Esophagus muscularis mucosa (tissue), 4 donors: ENCODE measurements at regions not wholly inside any gene's neighbourhood (a gene's known extent, or its start where the extent isn't known, plus 50 kb on each side); places are given as distances from the start of the nearest gene placed in this dataset.
"Not testable (repeated sequence)": the region's sequence is repeated elsewhere in the genome, so short reads cannot be mapped to it uniquely, and the experiment has no call there.

ENCODE experiments used
- DNase-seq: peaks from one replicate; pipeline ENCODE4 v3.0.0-alpha.2; 2017; ENCODE audit errors: extremely low spot score
- H3K27ac ChIP-seq, 4 donors: fragments of 200-600 bp; sonication (generic); replicated peaks in 1 of 4; 1 replicate in 3 of 4; 2 replicates in 1 of 4; pipeline ENCODE4 v1.5.1; 2016 to 2019; ENCODE audit warnings: mild to moderate bottlenecking in 1 of 4
- H3K27me3 ChIP-seq, 4 donors: fragments of 200-600 bp; sonication (generic); one replicate each; pipeline versions ENCODE4 v1.5.1 to v1.6.0; 2016 to 2019
- H3K36me3 ChIP-seq, 4 donors: fragments of 200-600 bp; sonication (generic); one replicate each; pipeline ENCODE4 v1.5.1; 2016 to 2019
- H3K4me1 ChIP-seq, 4 donors: fragments of 200-600 bp; sonication (generic); one replicate each; pipeline ENCODE4 v1.5.1; 2016 to 2019
- H3K4me3 ChIP-seq, 4 donors: fragments of 200-600 bp; sonication (generic); 1 replicate in 2 of 4; 2 replicates in 2 of 4; pipeline ENCODE4 v1.5.1; 2016 to 2019; ENCODE audit warnings: mild to moderate bottlenecking in 4 of 4, moderate library complexity in 1 of 4
- H3K9me3 ChIP-seq, 4 donors: fragments of 200-600 bp; sonication (generic); 1 replicate in 3 of 4; 2 replicates in 1 of 4; pipeline ENCODE4 v1.5.1; 2016 to 2019
- EP300 ChIP-seq: sonication (generic); formaldehyde crosslinking; IDR thresholded peaks from one replicate; pipeline ENCODE4 v1.6.1; 2017; ENCODE audit warnings: antibody characterized with exemption
- POLR2A ChIP-seq: fragments of 450-650 bp; IDR thresholded peaks from one replicate; pipeline ENCODE4 v1.6.1; 2017; ENCODE audit warnings: antibody characterized with exemption, moderate library complexity, mild to moderate bottlenecking, low read depth
- POLR2AphosphoS5 ChIP-seq, 2 donors: sonication (generic); formaldehyde crosslinking; IDR thresholded peaks; one replicate each; pipeline ENCODE4 v1.6.1; 2017; ENCODE audit warnings: antibody characterized with exemption in 2 of 2
- WGBS: methylation state at CpG from one replicate; pipeline ENCODE4 v1.1.5; 2018; 5-methylcytosine and 5-hydroxymethylcytosine counted together
- intact Hi-C: fragments of 100-400 bp; cut with DNase I; formaldehyde crosslinking; loops from one replicate; pipeline ENCODE4 v1.15.1; 2023
- TF ChIP-seq, protein P1 (sequence below), 3 experiments: fragments of 200-600 bp in 2 of 3; fragments of 450-650 bp in 1 of 3; sonication (generic) in 2 of 3; IDR thresholded peaks; one replicate each; pipeline ENCODE4 v1.5.1; 2017 to 2019; ENCODE audit warnings: antibody characterized with exemption in 3 of 3, mild to moderate bottlenecking in 2 of 3, moderate library complexity in 1 of 3

DNA sequence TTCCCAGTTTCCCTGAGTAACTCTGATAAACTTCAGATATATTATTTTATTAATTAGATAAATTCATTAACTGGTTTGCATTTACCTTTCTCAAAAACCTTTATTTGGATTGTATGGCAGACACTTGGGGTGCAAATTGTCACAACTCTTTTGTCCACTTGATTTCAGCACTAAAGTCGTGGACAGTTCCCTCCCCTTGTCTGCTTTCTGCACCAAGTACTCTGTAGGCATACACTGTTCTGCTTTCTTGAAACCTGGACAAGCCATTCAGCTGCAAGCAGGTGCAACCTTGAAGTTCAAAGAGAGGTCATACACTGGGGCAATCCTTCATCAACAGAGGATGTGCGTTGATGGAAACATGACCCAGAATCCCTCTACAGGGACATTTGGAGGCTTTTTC, 162.9 kb downstream of the ARL5B start:
- DNase-seq: no peak
- no peak overlapping the region for H3K4me3 ChIP-seq
- intact Hi-C loops: no loop called here
- H3K36me3 ChIP-seq: no peaks in the 10 kb centered on the region
- no peaks in the 10 kb centered on the region for H3K4me1 ChIP-seq
- H3K27ac ChIP-seq: no peak overlapping the region
- TF ChIP-seq POLR2A: no peak
- TF ChIP-seq POLR2AphosphoS5 (IDR thresholded peaks at IDR 0.05): no peak
- no peak for TF ChIP-seq EP300
- TF ChIP-seq, protein P1, sequence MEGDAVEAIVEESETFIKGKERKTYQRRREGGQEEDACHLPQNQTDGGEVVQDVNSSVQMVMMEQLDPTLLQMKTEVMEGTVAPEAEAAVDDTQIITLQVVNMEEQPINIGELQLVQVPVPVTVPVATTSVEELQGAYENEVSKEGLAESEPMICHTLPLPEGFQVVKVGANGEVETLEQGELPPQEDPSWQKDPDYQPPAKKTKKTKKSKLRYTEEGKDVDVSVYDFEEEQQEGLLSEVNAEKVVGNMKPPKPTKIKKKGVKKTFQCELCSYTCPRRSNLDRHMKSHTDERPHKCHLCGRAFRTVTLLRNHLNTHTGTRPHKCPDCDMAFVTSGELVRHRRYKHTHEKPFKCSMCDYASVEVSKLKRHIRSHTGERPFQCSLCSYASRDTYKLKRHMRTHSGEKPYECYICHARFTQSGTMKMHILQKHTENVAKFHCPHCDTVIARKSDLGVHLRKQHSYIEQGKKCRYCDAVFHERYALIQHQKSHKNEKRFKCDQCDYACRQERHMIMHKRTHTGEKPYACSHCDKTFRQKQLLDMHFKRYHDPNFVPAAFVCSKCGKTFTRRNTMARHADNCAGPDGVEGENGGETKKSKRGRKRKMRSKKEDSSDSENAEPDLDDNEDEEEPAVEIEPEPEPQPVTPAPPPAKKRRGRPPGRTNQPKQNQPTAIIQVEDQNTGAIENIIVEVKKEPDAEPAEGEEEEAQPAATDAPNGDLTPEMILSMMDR (IDR thresholded peaks at IDR 0.05): no peak
- peaks cover 0 to 8% (median 0%) of the 10 kb centered on the region in 4 donors for H3K9me3 ChIP-seq
- WGBS: 20% methylated on average over 2 of the region's 2 CpGs
- H3K27me3 ChIP-seq: no peaks in the 10 kb centered on the region

DNA sequence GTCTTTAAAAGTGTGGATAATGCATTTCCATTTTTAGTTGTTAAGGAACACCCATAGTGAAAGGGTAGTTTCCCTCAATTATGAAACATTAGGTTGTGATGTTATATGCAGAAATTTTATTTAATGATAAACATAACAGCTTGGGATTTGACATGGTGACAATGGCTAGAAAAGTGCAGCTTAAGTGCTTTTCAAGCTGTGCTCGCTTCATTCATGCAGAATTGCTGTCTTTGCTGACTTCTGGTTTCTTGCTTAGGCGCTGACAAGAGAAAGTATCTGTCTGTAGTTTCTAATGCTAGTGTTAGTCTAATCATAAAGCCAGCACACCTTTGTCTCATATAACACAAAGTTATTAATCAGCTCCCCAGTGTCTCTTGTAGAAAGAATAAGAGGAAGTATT, 170.0 kb downstream of the ARL5B start:
- no peak for TF ChIP-seq EP300
- no peak for TF ChIP-seq POLR2AphosphoS5 (IDR thresholded peaks at IDR 0.05)
- no peak for TF ChIP-seq POLR2A
- TF ChIP-seq, protein P1 (IDR thresholded peaks at IDR 0.05): no peak
- Histone ChIP-seq H3K27me3 (no peaks in the 10 kb centered on the region), H3K27ac (no peak overlapping the region), H3K36me3 (no peaks in the 10 kb centered on the region), H3K4me3 (no peak overlapping the region), H3K4me1 (no peaks in the 10 kb centered on the region), H3K9me3 (no peaks in the 10 kb centered on the region)
- no peak for DNase-seq
- intact Hi-C loops: no loop called here
- WGBS: 61% methylated on average over 2 of the region's 2 CpGs

DNA sequence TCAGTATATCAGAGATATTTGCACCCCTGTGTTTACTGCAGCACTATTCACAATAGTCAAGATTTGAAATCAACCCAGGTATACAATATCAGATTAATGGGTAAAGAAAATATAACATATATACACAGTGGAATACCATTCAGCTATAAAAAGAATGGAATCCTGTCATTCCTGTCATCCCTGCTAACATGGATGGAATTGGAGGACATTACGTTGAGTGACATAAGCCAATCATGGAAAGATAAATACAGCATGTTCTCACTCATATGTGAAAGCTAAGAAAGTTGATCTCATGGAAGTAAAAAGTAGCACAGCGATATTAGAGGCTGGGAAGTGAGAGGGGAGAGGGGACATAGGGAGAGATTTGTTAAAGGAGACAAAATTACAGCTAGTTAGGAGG, 171.0 kb downstream of the ARL5B start:
- Histone ChIP-seq H3K27ac (no peak overlapping the region), H3K4me3 (no peak overlapping the region), H3K4me1 (no peaks in the 10 kb centered on the region), H3K9me3 (no peaks in the 10 kb centered on the region), H3K27me3 (no peaks in the 10 kb centered on the region), H3K36me3 (no peaks in the 10 kb centered on the region)
- no peak for DNase-seq
- 70% methylated on average over 2 of the region's 2 CpGs for WGBS
- intact Hi-C loops: no loop called here
- TF ChIP-seq, protein P1 (IDR thresholded peaks at IDR 0.05): no peak
- TF ChIP-seq POLR2A (no peak), EP300 (no peak), POLR2AphosphoS5 (IDR thresholded peaks at IDR 0.05) (no peak)

DNA sequence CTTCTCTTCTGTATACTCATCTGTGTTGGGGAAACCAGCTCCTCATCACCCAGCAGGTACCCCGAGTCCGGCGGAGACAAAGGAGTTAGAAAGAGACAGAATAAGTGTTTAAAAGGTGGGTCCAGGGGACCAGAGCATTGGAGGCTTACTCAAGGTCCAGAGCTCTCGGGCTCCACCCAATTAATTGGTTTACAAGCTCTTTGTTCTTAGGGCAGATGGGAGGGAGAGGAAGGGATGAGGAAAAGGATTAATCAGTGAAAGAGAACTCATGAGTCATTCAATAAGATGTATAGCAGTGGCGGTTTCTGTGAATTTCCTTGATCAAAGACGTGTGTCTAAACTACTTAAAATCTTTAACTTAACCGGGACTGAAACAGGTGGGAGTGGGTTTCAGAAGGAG, 192.0 kb upstream of the MALRD1 start:
- intact Hi-C loops, H3K9me3 ChIP-seq, H3K27ac ChIP-seq, H3K4me1 ChIP-seq, H3K36me3 ChIP-seq, DNase-seq, H3K27me3 ChIP-seq, H3K4me3 ChIP-seq: not testable (repeated sequence)
- 78% methylated on average over 7 of the region's 7 CpGs for WGBS

DNA sequence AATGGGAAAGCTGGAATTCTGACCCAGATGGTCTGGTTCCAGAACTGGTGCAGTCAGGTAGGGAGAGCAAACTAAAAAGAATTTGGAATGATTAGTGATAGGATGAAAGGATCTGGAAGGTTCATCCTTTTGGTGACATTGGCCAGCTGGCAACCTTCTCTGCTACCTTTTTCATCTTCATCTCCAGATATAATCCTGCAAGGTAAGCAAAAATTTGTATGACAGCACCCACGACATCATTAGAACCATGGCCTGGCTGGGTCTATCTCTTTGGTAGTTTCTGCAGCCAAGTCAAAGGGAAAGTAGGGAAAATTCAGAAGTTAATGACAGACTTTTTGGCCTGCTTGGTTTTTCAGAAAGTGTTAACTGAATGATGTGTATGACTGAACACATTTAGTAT, 188.9 kb upstream of the MALRD1 start:
- 17% methylated on average over 1 of the region's 1 CpG for WGBS
- no peak for DNase-seq
- intact Hi-C loops: no loop called here
- H3K4me3 ChIP-seq: no peak overlapping the region
- no peak overlapping the region for H3K27ac ChIP-seq
- H3K27me3 ChIP-seq: no peaks in the 10 kb centered on the region
- peaks cover 0 to 3% (median 0%) of the 10 kb centered on the region in 4 donors for H3K4me1 ChIP-seq
- no peak for TF ChIP-seq POLR2AphosphoS5 (IDR thresholded peaks at IDR 0.05)
- no peak for TF ChIP-seq POLR2A
- TF ChIP-seq, protein P1 (IDR thresholded peaks at IDR 0.05): no peak
- TF ChIP-seq EP300: no peak
- H3K36me3 ChIP-seq: no peaks in the 10 kb centered on the region
- H3K9me3 ChIP-seq: peaks cover 0 to 3% (median 0%) of the 10 kb centered on the region in 4 donors
